ENCODE measurements at regions not wholly inside any gene's neighbourhood (a gene's known extent, or its start where the extent isn't known, plus 50 kb on each side); places are given as distances from the start of the nearest gene placed in this dataset.

GRCh38 chr2:160934991-160935390 is 225.2 kb upstream of the TANK start:
- intact Hi-C loops (cut with micrococcal nuclease; ENCODE audit: unreplicated experiment), result no loop called here
- Histone ChIP-seq H3K4me3 (ENCODE audit: low read depth, low read length, poor library complexity, severe bottlenecking) (no peak overlapping the region), H3K9me3 (ENCODE audit: low read depth, low read length, poor library complexity, severe bottlenecking) (no peaks in the 10 kb centered on the region), H3K27me3 (replicated peaks; ENCODE audit: insufficient read depth, low read depth, low read length, poor library complexity) (no peaks in the 10 kb centered on the region), H3K27ac (ENCODE audit: low read depth, low read length, poor library complexity, severe bottlenecking) (no peak overlapping the region), H3K36me3 (ENCODE audit: insufficient read depth, low read length, poor library complexity, severe bottlenecking) (no peaks in the 10 kb centered on the region), H3K4me1 (ENCODE audit: insufficient read depth, low read length, poor library complexity, severe bottlenecking) (no peaks in the 10 kb centered on the region)
- CTCF ChIA-PET, result no interaction called here
- BruUV-seq (replicated peaks), result no TSS peak
- no peak for DNase-seq (ENCODE audit: low spot score)
- POLR2A ChIA-PET (ENCODE audit: low non-redundant PET), result no interaction called here
- no peak for TF ChIP-seq CTCF (conservative IDR thresholded peaks at IDR 0.05; ENCODE audit: low read depth, low read length)
- TF ChIP-seq EZH2 (IDR thresholded peaks at IDR 0.05; ENCODE audit: borderline replicate concordance, low read depth, low read length, poor library complexity, severe bottlenecking), result no peak

- no peak overlapping the region for H3K4me3 ChIP-seq (ENCODE audit: low read depth, low read length, poor library complexity, severe bottlenecking)
- H3K27ac ChIP-seq (ENCODE audit: low read depth, low read length, poor library complexity, severe bottlenecking), result no peak overlapping the region
- H3K9me3 ChIP-seq (ENCODE audit: low read depth, low read length, poor library complexity, severe bottlenecking), result no peaks in the 10 kb centered on the region
- ChIA-PET CTCF (no interaction called here), POLR2A (ENCODE audit: low non-redundant PET) (no interaction called here)
- BruUV-seq (replicated peaks), result no TSS peak
- TF ChIP-seq EZH2 (IDR thresholded peaks at IDR 0.05; ENCODE audit: borderline replicate concordance, low read depth, low read length, poor library complexity, severe bottlenecking), result no peak
- TF ChIP-seq CTCF (conservative IDR thresholded peaks at IDR 0.05; ENCODE audit: low read depth, low read length), result no peak
- no peaks in the 10 kb centered on the region for H3K27me3 ChIP-seq (replicated peaks; ENCODE audit: insufficient read depth, low read depth, low read length, poor library complexity)
- intact Hi-C loops (cut with micrococcal nuclease; ENCODE audit: unreplicated experiment), result no loop called here
- no peaks in the 10 kb centered on the region for H3K36me3 ChIP-seq (ENCODE audit: insufficient read depth, low read length, poor library complexity, severe bottlenecking)
- no peak for DNase-seq (ENCODE audit: low spot score)
- H3K4me1 ChIP-seq (ENCODE audit: insufficient read depth, low read length, poor library complexity, severe bottlenecking), result no peaks in the 10 kb centered on the region
Observed at GRCh38 chr2:160936044-160936806, 224.0 kb upstream of the TANK start.

GRCh38 chr2:160940271-160940670 is 220.0 kb upstream of the TANK start:
- intact Hi-C loops (cut with micrococcal nuclease; ENCODE audit: unreplicated experiment), result no loop called here
- Histone ChIP-seq H3K27me3 (replicated peaks; ENCODE audit: insufficient read depth, low read depth, low read length, poor library complexity) (no peaks in the 10 kb centered on the region), H3K4me3 (ENCODE audit: low read depth, low read length, poor library complexity, severe bottlenecking) (no peak overlapping the region), H3K27ac (ENCODE audit: low read depth, low read length, poor library complexity, severe bottlenecking) (no peak overlapping the region), H3K4me1 (ENCODE audit: insufficient read depth, low read length, poor library complexity, severe bottlenecking) (no peaks in the 10 kb centered on the region), H3K36me3 (ENCODE audit: insufficient read depth, low read length, poor library complexity, severe bottlenecking) (no peaks in the 10 kb centered on the region), H3K9me3 (ENCODE audit: low read depth, low read length, poor library complexity, severe bottlenecking) (no peaks in the 10 kb centered on the region)
- CTCF ChIA-PET, result no interaction called here
- POLR2A ChIA-PET (ENCODE audit: low non-redundant PET), result no interaction called here
- no TSS peak for BruUV-seq (replicated peaks)
- TF ChIP-seq CTCF (conservative IDR thresholded peaks at IDR 0.05; ENCODE audit: low read depth, low read length) (no peak), EZH2 (IDR thresholded peaks at IDR 0.05; ENCODE audit: borderline replicate concordance, low read depth, low read length, poor library complexity, severe bottlenecking) (no peak)
- no peak for DNase-seq (ENCODE audit: low spot score)
